ENCODE measurements at regions not wholly inside any gene's neighbourhood (a gene's known extent, or its start where the extent isn't known, plus 50 kb on each side); places are given as distances from the start of the nearest gene placed in this dataset.

- no peak for TF ChIP-seq EZH2 (IDR thresholded peaks at IDR 0.05)
- TF ChIP-seq POLR2AphosphoS5 (IDR thresholded peaks at IDR 0.05; ENCODE audit: borderline replicate concordance, low read depth, low read length): no peak
These were observed 146.4 kb downstream of the GADD45G start for GRCh38 chr9:89751079-89751825.
